T-cell (primary cell): ENCODE measurements at regions not wholly inside any gene's neighbourhood (a gene's known extent, or its start where the extent isn't known, plus 50 kb on each side); places are given as distances from the start of the nearest gene placed in this dataset.
A peak's percentile ranks its signal among the peaks of the same experiment; 100 is the strongest.

Experiments
- ATAC-seq, 4 experiments: fragments of 200-7000 bp in 3 of 4; fragments of 150-1000 bp in 1 of 4; cut with Tn5 transposase; replicated peaks in 1 of 4; 1 replicate in 3 of 4; 2 replicates in 1 of 4; pipeline ENCODE4 v1.10.0; 2021; ENCODE audit warnings: moderate library complexity in 3 of 4, mild to moderate bottlenecking in 2 of 4, moderate number of reproducible peaks in 1 of 4
- CTCF ChIA-PET, 2 donors: fragments of 300-600 bp; sonication (Branson Sonifier 250); formaldehyde crosslinking; loops; one replicate each; lab custom pipeline; 2022; ENCODE audit warnings: antibody characterized with exemption in 2 of 2; lab: Charles Lee
- POLR2A ChIA-PET, 2 donors: fragments of 300-600 bp; sonication (Branson Sonifier 250); formaldehyde crosslinking; loops; one replicate each; lab custom pipeline; 2022; ENCODE audit warnings: antibody characterized with exemption in 2 of 2; lab: Charles Lee
- DNase-seq, 35 experiments: peaks; one replicate each; pipeline versions ENCODE4 v3.0.0 to v3.0.0-alpha.2; 2013 to 2023
- H3K27ac ChIP-seq: one replicate; pipeline ENCODE4 v1.5.1; 2013; ENCODE audit warnings: low read length
- H3K27me3 ChIP-seq, 2 experiments: replicated peaks in 1 of 2; 1 replicate in 1 of 2; 2 replicates in 1 of 2; pipeline versions ENCODE4 v1.6.1 to v1.7.0; 2013; ENCODE audit warnings: low read length in 1 of 2, mixed read lengths in 1 of 2; ENCODE audit not compliant: control insufficient read depth in 2 of 2, insufficient read depth in 2 of 2; ENCODE audit errors: extremely low read depth in 1 of 2
- H3K36me3 ChIP-seq, 2 donors: 1 replicate in 1 of 2; 2 replicates in 1 of 2; pipeline versions ENCODE4 v1.6.1 to v1.7.0; 2013; ENCODE audit warnings: low read length in 1 of 2; ENCODE audit not compliant: control insufficient read depth in 2 of 2, insufficient read depth in 1 of 2; ENCODE audit errors: extremely low read depth in 1 of 2
- H3K4me1 ChIP-seq, 2 experiments: 1 replicate in 1 of 2; 2 replicates in 1 of 2; pipeline versions ENCODE4 v1.6.1 to v1.7.0; 2013; ENCODE audit warnings: low read length in 2 of 2, mixed read lengths in 1 of 2; ENCODE audit not compliant: insufficient read depth in 2 of 2, control insufficient read depth in 1 of 2; ENCODE audit errors: extremely low read depth in 1 of 2
- H3K4me3 ChIP-seq, 2 donors: 1 replicate in 1 of 2; 2 replicates in 1 of 2; pipeline versions ENCODE4 v1.5.1 to v1.7.0; 2013; ENCODE audit warnings: mild to moderate bottlenecking in 2 of 2, low read length in 1 of 2, moderate library complexity in 1 of 2; ENCODE audit not compliant: control insufficient read depth in 1 of 2; ENCODE audit errors: extremely low read depth in 1 of 2
- H3K9me3 ChIP-seq: 2 replicates; pipeline ENCODE4 v1.7.0; 2013
- H3K27ac Mint-ChIP-seq, 2 donors: one replicate each; pipeline ENCODE4 v1.8.0; 2020 to 2021; ENCODE audit warnings: mild to moderate bottlenecking in 2 of 2, mixed read lengths in 2 of 2
- H3K27me3 Mint-ChIP-seq, 2 donors: one replicate each; pipeline ENCODE4 v1.8.0; 2021 to 2022; ENCODE audit warnings: mixed read lengths in 2 of 2
- H3K36me3 Mint-ChIP-seq: one replicate; pipeline ENCODE4 v1.8.0; 2021; ENCODE audit warnings: mixed read lengths
- H3K4me1 Mint-ChIP-seq, 3 donors: one replicate each; pipeline ENCODE4 v1.8.0; 2020 to 2022; ENCODE audit warnings: mixed read lengths in 3 of 3, mild to moderate bottlenecking in 1 of 3
- H3K4me3 Mint-ChIP-seq, 3 donors: one replicate each; pipeline ENCODE4 v1.8.0; 2020 to 2022; ENCODE audit warnings: mild to moderate bottlenecking in 3 of 3, mixed read lengths in 3 of 3, moderate library complexity in 3 of 3
- H3K9me3 Mint-ChIP-seq, 3 donors: one replicate each; pipeline ENCODE4 v1.8.0; 2020 to 2022; ENCODE audit warnings: mixed read lengths in 3 of 3
- WGBS: methylation state at CpG from one replicate; pipeline ENCODE4 v1.1.5; 2013; ENCODE audit warnings: missing lambda C conversion rate; ENCODE audit not compliant: insufficient coverage; 5-methylcytosine and 5-hydroxymethylcytosine counted together

DNA sequence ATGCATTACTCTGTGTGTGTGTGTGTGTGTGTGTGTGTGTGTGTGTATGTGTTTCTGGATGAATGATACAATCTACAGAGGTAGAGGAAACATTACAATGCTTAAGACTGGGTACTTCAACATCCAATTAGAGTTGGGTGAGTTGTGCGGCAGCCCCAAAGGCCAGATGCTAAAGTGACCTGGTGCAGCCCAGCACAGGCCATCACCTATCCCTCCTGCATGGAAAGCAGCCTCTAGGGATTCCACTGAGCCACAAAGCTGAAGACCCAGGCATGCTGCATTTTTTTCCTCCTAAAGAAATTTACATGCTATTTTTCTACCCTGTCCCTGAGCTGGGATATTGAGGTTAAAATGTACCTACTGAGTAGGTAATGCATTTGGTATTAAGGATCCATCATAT is 79.1 kb upstream of the ETAA1 start:
- no CpG with 5 or more reads among the region's 1 CpG for WGBS
- ATAC-seq (peak in 1 of 4 experiments; percentile 17), DNase-seq (no peak)
- Histone ChIP-seq H3K4me3 (no peak overlapping the region), H3K36me3 (no peaks in the 10 kb centered on the region), H3K4me1 (no peaks in the 10 kb centered on the region), H3K27ac (no peak overlapping the region), H3K9me3 (no peaks in the 10 kb centered on the region), H3K27me3 (no peaks in the 10 kb centered on the region)
- Mint-ChIP-seq H3K36me3 (no peaks in the 10 kb centered on the region), H3K9me3 (no peaks in the 10 kb centered on the region), H3K4me3 (no peak overlapping the region), H3K27ac (no peak overlapping the region), H3K27me3 (no peaks in the 10 kb centered on the region), H3K4me1 (no peaks in the 10 kb centered on the region)
- ChIA-PET POLR2A (no interaction called here), CTCF (interaction anchor here in 1 of 2 donors (0.8 kb wide), 1 partner anchor 23 kb away, joined by 3 read pairs; no protein-coding TSS in a partner anchor)

GRCh38 chr2:67318563-67318962 is 78.6 kb upstream of the ETAA1 start:
- Mint-ChIP-seq H3K9me3 (no peaks in the 10 kb centered on the region), H3K4me3 (no peak overlapping the region), H3K27me3 (no peaks in the 10 kb centered on the region), H3K27ac (no peak overlapping the region), H3K36me3 (no peaks in the 10 kb centered on the region), H3K4me1 (no peaks in the 10 kb centered on the region)
- Histone ChIP-seq H3K4me3 (no peak overlapping the region), H3K27ac (no peak overlapping the region), H3K9me3 (no peaks in the 10 kb centered on the region), H3K27me3 (no peaks in the 10 kb centered on the region), H3K4me1 (no peaks in the 10 kb centered on the region), H3K36me3 (no peaks in the 10 kb centered on the region)
- 93% methylated on average over 2 of the region's 3 CpGs for WGBS
- ChIA-PET CTCF (interaction anchor here in 1 of 2 donors (0.8 kb wide), 1 partner anchor 23 kb away, joined by 3 read pairs; no protein-coding TSS in a partner anchor), POLR2A (no interaction called here)
- no peak for ATAC-seq
- DNase-seq = no peak

GRCh38 chr2:67318993-67319481 is 78.1 kb upstream of the ETAA1 start:
- 93% methylated on average over 5 of the region's 6 CpGs for WGBS
- no peak overlapping the region for H3K4me3 ChIP-seq
- no peaks in the 10 kb centered on the region for H3K4me1 ChIP-seq
- DNase-seq (no peak), ATAC-seq (no peak)
- no peaks in the 10 kb centered on the region for H3K9me3 ChIP-seq
- CTCF ChIA-PET = no interaction called here
- Mint-ChIP-seq H3K4me1 (no peaks in the 10 kb centered on the region), H3K27ac (no peak overlapping the region), H3K27me3 (no peaks in the 10 kb centered on the region), H3K36me3 (no peaks in the 10 kb centered on the region), H3K4me3 (no peak overlapping the region), H3K9me3 (no peaks in the 10 kb centered on the region)
- POLR2A ChIA-PET = no interaction called here
- H3K27me3 ChIP-seq = no peaks in the 10 kb centered on the region
- no peaks in the 10 kb centered on the region for H3K36me3 ChIP-seq
- no peak overlapping the region for H3K27ac ChIP-seq

DNA sequence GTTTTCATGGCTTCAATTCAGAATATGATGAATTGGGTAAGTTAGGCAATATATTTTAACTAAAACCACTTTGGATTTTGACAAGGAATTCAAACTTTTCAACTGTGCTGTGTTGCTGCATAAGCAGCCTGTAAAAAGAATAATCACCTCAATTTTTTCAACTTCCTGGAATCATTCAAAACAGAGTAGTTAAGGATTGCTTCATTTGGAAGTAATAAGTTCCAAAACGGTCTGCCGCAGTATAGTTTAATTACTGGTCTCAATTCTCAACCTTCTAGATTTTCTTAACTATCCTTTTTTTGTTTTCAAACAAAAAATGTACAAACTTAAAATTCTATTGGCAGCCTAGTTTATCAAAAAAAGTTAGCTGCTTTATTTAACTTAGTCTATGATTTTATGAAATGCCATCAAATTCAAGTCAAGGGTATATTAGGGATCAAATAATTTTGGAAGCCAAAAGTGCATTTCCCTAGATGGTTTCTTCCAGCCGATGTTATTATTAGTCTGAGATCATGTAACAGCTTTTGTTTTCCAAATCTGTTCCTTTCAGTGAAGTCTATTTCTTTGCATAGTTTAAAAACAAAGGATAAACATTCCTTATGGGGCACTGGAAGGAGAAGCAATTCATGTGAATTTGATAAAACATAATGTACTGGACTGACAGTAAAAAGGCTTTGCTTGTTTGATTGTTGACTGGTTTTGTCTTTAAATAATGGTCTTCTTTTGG is 76.1 kb upstream of the ETAA1 start:
- Histone ChIP-seq H3K4me1 (no peaks in the 10 kb centered on the region), H3K4me3 (no peak overlapping the region), H3K36me3 (no peaks in the 10 kb centered on the region), H3K27me3 (no peaks in the 10 kb centered on the region), H3K27ac (no peak overlapping the region), H3K9me3 (no peaks in the 10 kb centered on the region)
- Mint-ChIP-seq H3K27me3 (peaks cover 0 to 8% of the 10 kb centered on the region in 2 donors), H3K36me3 (no peaks in the 10 kb centered on the region), H3K4me1 (no peaks in the 10 kb centered on the region), H3K4me3 (no peak overlapping the region), H3K9me3 (no peaks in the 10 kb centered on the region), H3K27ac (no peak overlapping the region)
- ATAC-seq (no peak), DNase-seq (no peak)
- CTCF ChIA-PET = no interaction called here
- POLR2A ChIA-PET = no interaction called here
- WGBS = no CpG with 5 or more reads among the region's 3 CpGs

DNA sequence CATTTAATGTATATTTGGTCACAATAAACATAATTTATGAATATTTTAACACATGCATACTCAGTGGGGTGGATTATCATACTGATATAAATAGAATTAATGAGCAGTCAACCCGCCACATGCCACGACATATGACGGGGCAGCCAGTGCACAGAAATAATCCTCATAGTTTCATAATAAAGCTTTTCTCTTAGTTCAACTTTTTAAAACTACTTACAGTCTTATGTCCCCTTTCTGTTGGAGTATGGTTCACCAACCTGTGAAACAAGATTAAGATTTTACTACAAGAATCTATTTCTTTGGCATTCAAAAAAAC is 75.6 kb upstream of the ETAA1 start:
- peaks cover 0 to 8% of the 10 kb centered on the region in 2 donors for H3K27me3 Mint-ChIP-seq
- POLR2A ChIA-PET = no interaction called here
- DNase-seq (no peak), ATAC-seq (no peak)
- WGBS = no CpG with 5 or more reads among the region's 3 CpGs
- no peaks in the 10 kb centered on the region for H3K9me3 Mint-ChIP-seq
- Histone ChIP-seq H3K9me3 (no peaks in the 10 kb centered on the region), H3K27ac (no peak overlapping the region), H3K4me3 (no peak overlapping the region), H3K4me1 (no peaks in the 10 kb centered on the region), H3K36me3 (no peaks in the 10 kb centered on the region), H3K27me3 (no peaks in the 10 kb centered on the region)
- H3K4me1 Mint-ChIP-seq = no peaks in the 10 kb centered on the region
- no peak overlapping the region for H3K27ac Mint-ChIP-seq
- H3K36me3 Mint-ChIP-seq = no peaks in the 10 kb centered on the region
- H3K4me3 Mint-ChIP-seq = no peak overlapping the region
- CTCF ChIA-PET = no interaction called here

GRCh38 chr2:67322353-67323001 is 74.7 kb upstream of the ETAA1 start:
- CTCF ChIA-PET = no interaction called here
- Histone ChIP-seq H3K4me1 (no peaks in the 10 kb centered on the region), H3K27ac (no peak overlapping the region), H3K27me3 (no peaks in the 10 kb centered on the region), H3K36me3 (no peaks in the 10 kb centered on the region), H3K4me3 (no peak overlapping the region), H3K9me3 (no peaks in the 10 kb centered on the region)
- POLR2A ChIA-PET = no interaction called here
- no peak overlapping the region for H3K27ac Mint-ChIP-seq
- no peak for DNase-seq
- H3K4me1 Mint-ChIP-seq = no peaks in the 10 kb centered on the region
- ATAC-seq = no peak
- no peaks in the 10 kb centered on the region for H3K36me3 Mint-ChIP-seq
- H3K27me3 Mint-ChIP-seq = peaks cover 0 to 13% of the 10 kb centered on the region in 2 donors
- 92% methylated on average over 2 of the region's 3 CpGs for WGBS
- H3K9me3 Mint-ChIP-seq = no peaks in the 10 kb centered on the region
- no peak overlapping the region for H3K4me3 Mint-ChIP-seq
